ENCODE measurements at regions not wholly inside any gene's neighbourhood (a gene's known extent, or its start where the extent isn't known, plus 50 kb on each side); places are given as distances from the start of the nearest gene placed in this dataset.

GRCh38 chr4:138665851-138666250 lies 349.7 kb upstream of the NOCT start:
- DNase-seq (ENCODE audit: low read depth, low spot score), result no peak
- TF ChIP-seq CTCF (conservative IDR thresholded peaks at IDR 0.05), result no peak
- Mint-ChIP-seq H3K4me3 (no peak overlapping the region), H3K9me3 (peaks cover 2% of the 10 kb centered on the region), H3K4me1 (no peaks in the 10 kb centered on the region), H3K27ac (ENCODE audit: unreplicated experiment) (no peak overlapping the region), H3K27me3 (ENCODE audit: low read depth) (no peaks in the 10 kb centered on the region), H3K36me3 (ENCODE audit: low read depth) (no peaks in the 10 kb centered on the region)

GRCh38 chr4:138663883-138664282 lies 351.7 kb upstream of the NOCT start:
- H3K4me3 Mint-ChIP-seq, result no peak overlapping the region
- H3K36me3 Mint-ChIP-seq (ENCODE audit: low read depth), result no peaks in the 10 kb centered on the region
- peaks cover 17% of the 10 kb centered on the region for H3K4me1 Mint-ChIP-seq
- H3K9me3 Mint-ChIP-seq, result peaks cover 2% of the 10 kb centered on the region
- DNase-seq (ENCODE audit: low read depth, low spot score), result no peak
- H3K27ac Mint-ChIP-seq (ENCODE audit: unreplicated experiment), result no peak overlapping the region
- no peak for TF ChIP-seq CTCF (conservative IDR thresholded peaks at IDR 0.05)
- peaks cover 6% of the 10 kb centered on the region for H3K27me3 Mint-ChIP-seq (ENCODE audit: low read depth)

- Mint-ChIP-seq H3K36me3 (ENCODE audit: low read depth) (no peaks in the 10 kb centered on the region), H3K27me3 (ENCODE audit: low read depth) (peaks cover 8% of the 10 kb centered on the region), H3K4me3 (no peak overlapping the region), H3K27ac (ENCODE audit: unreplicated experiment) (no peak overlapping the region), H3K9me3 (no peaks in the 10 kb centered on the region), H3K4me1 (peaks cover 21% of the 10 kb centered on the region)
- no peak for TF ChIP-seq CTCF (conservative IDR thresholded peaks at IDR 0.05)
- no peak for DNase-seq (ENCODE audit: low read depth, low spot score)
These were observed 355.7 kb upstream of the NOCT start for GRCh38 chr4:138659812-138660316.

- H3K9me3 Mint-ChIP-seq, result no peaks in the 10 kb centered on the region
- H3K27ac Mint-ChIP-seq (ENCODE audit: unreplicated experiment), result no peak overlapping the region
- H3K27me3 Mint-ChIP-seq (ENCODE audit: low read depth), result peaks cover 8% of the 10 kb centered on the region
- no peak for TF ChIP-seq CTCF (conservative IDR thresholded peaks at IDR 0.05)
- H3K36me3 Mint-ChIP-seq (ENCODE audit: low read depth), result no peaks in the 10 kb centered on the region
- no peak overlapping the region for H3K4me3 Mint-ChIP-seq
- no peak for DNase-seq (ENCODE audit: low read depth, low spot score)
- H3K4me1 Mint-ChIP-seq, result peaks cover 21% of the 10 kb centered on the region
These were observed 356.4 kb upstream of the NOCT start for GRCh38 chr4:138659037-138659811.

- Mint-ChIP-seq H3K27me3 (ENCODE audit: low read depth) (peaks cover 8% of the 10 kb centered on the region), H3K27ac (ENCODE audit: unreplicated experiment) (no peak overlapping the region), H3K4me1 (peaks cover 21% of the 10 kb centered on the region), H3K36me3 (ENCODE audit: low read depth) (no peaks in the 10 kb centered on the region), H3K9me3 (no peaks in the 10 kb centered on the region), H3K4me3 (no peak overlapping the region)
- TF ChIP-seq CTCF (conservative IDR thresholded peaks at IDR 0.05), result no peak
- DNase-seq (ENCODE audit: low read depth, low spot score), result no peak
These were observed 357.1 kb upstream of the NOCT start for GRCh38 chr4:138658518-138658917.

All from neural crest cell (in vitro differentiated cells).